GM23338 (cell line): ENCODE measurements at regions not wholly inside any gene's neighbourhood (a gene's known extent, or its start where the extent isn't known, plus 50 kb on each side); places are given as distances from the start of the nearest gene placed in this dataset.

ENCODE experiments used
- ATAC-seq: fragments of 200-7000 bp; cut with Tn5 transposase; 3 replicates; pipeline ENCODE4 v1.9.1; 2020
- DNase-seq: peaks from one replicate; pipeline ENCODE4 v3.0.0-alpha.2; 2015; ENCODE audit warnings: low spot score
- H2AFZ ChIP-seq: fragments of 200-600 bp; sonication (generic); 2 replicates; pipeline ENCODE4 v1.8.0; 2016; ENCODE audit warnings: antibody characterized with exemption, mild to moderate bottlenecking, moderate library complexity
- H3F3A ChIP-seq: fragments of 200-600 bp; sonication (generic); replicated peaks from 2 replicates; pipeline ENCODE4 v1.8.0; 2017; ENCODE audit warnings: antibody characterized with exemption, mixed run types, low read depth
- H3K27ac ChIP-seq: fragments of 200-600 bp; sonication (generic); 2 replicates; pipeline ENCODE4 v1.6.1; 2016; ENCODE audit warnings: low read depth
- H3K27me3 ChIP-seq: fragments of 200-600 bp; sonication (generic); 2 replicates; pipeline ENCODE4 v1.8.0; 2016; ENCODE audit warnings: mild to moderate bottlenecking, mixed run types, moderate library complexity; ENCODE audit not compliant: insufficient read depth
- H3K36me3 ChIP-seq: fragments of 200-600 bp; sonication (generic); 2 replicates; pipeline ENCODE4 v1.8.0; 2016; ENCODE audit warnings: mild to moderate bottlenecking; ENCODE audit not compliant: insufficient read depth
- H3K4me1 ChIP-seq: fragments of 200-600 bp; sonication (generic); 2 replicates; pipeline ENCODE4 v1.8.0; 2016; ENCODE audit warnings: mild to moderate bottlenecking, moderate library complexity; ENCODE audit not compliant: insufficient read depth
- H3K4me2 ChIP-seq: fragments of 200-600 bp; sonication (generic); 2 replicates; pipeline ENCODE4 v1.7.1; 2017; ENCODE audit warnings: mixed run types
- H3K4me3 ChIP-seq: fragments of 200-600 bp; sonication (generic); 2 replicates; pipeline ENCODE4 v1.6.1; 2016; ENCODE audit warnings: mixed run types
- H3K79me2 ChIP-seq: fragments of 200-600 bp; sonication (generic); replicated peaks from 2 replicates; pipeline ENCODE4 v1.8.0; 2017; ENCODE audit warnings: mild to moderate bottlenecking; ENCODE audit not compliant: insufficient read depth
- H3K9me2 ChIP-seq: fragments of 200-600 bp; sonication (generic); 2 replicates; pipeline ENCODE4 v1.8.0; 2017; ENCODE audit not compliant: insufficient read depth
- H4K20me1 ChIP-seq: fragments of 200-600 bp; sonication (generic); replicated peaks from 2 replicates; pipeline ENCODE4 v1.8.0; 2017; ENCODE audit warnings: mild to moderate bottlenecking; ENCODE audit not compliant: insufficient read depth
- H3K27ac Mint-ChIP-seq: 2 replicates; pipeline ENCODE4 v1.8.0; 2020; ENCODE audit warnings: inconsistent platforms, mild to moderate bottlenecking, moderate library complexity, mixed read lengths
- H3K27me3 Mint-ChIP-seq: 3 replicates; pipeline ENCODE4 v1.8.0; 2022; ENCODE audit warnings: low read depth, mild to moderate bottlenecking, moderate library complexity, mixed read lengths, inconsistent platforms; ENCODE audit not compliant: insufficient read depth, poor library complexity
- H3K36me3 Mint-ChIP-seq: 3 replicates; pipeline ENCODE4 v1.8.0; 2021; ENCODE audit warnings: low read depth, mild to moderate bottlenecking, inconsistent platforms, moderate library complexity, mixed read lengths
- H3K4me1 Mint-ChIP-seq: 3 replicates; pipeline ENCODE4 v1.8.0; 2020; ENCODE audit warnings: mild to moderate bottlenecking, inconsistent platforms, mixed read lengths
- H3K4me3 Mint-ChIP-seq: 3 replicates; pipeline ENCODE4 v1.8.0; 2021; ENCODE audit warnings: moderate library complexity, mild to moderate bottlenecking, inconsistent platforms, mixed read lengths
- H3K9me3 Mint-ChIP-seq: 3 replicates; pipeline ENCODE4 v1.8.0; 2020; ENCODE audit warnings: moderate library complexity, mild to moderate bottlenecking, inconsistent platforms, mixed read lengths
- CREB1 ChIP-seq: fragments of 250-450 bp; sonication (Bioruptor Pico); IDR thresholded peaks from 2 replicates; pipeline ENCODE4 v1.5.0; 2020; ENCODE audit warnings: low read depth, mild to moderate bottlenecking, moderate library complexity
- EZH2phosphoT487 ChIP-seq: fragments of 200-600 bp; sonication (generic); IDR thresholded peaks from one replicate; pipeline ENCODE4 v1.8.1; 2018; ENCODE audit warnings: antibody characterized with exemption; ENCODE audit not compliant: unreplicated experiment
- STAT1 ChIP-seq: IDR thresholded peaks from one replicate; pipeline ENCODE4 v1.6.1; 2016; ENCODE audit warnings: antibody characterized with exemption; ENCODE audit not compliant: unreplicated experiment
- ZNF331 ChIP-seq: fragments of 250-450 bp; sonication (Bioruptor Pico); IDR thresholded peaks from 2 replicates; pipeline ENCODE4 v1.5.0; 2020; ENCODE audit warnings: low read depth, mild to moderate bottlenecking, moderate library complexity
- TF ChIP-seq, protein P1 (sequence below): IDR thresholded peaks from one replicate; pipeline ENCODE4 v1.6.1; 2018; ENCODE audit warnings: antibody characterized with exemption; ENCODE audit not compliant: unreplicated experiment
- TF ChIP-seq, protein P2 (sequence below): IDR thresholded peaks from 2 replicates; pipeline ENCODE4 v1.6.1; 2016; ENCODE audit warnings: antibody characterized with exemption
- TF ChIP-seq, protein P3 (sequence below), 2 experiments: fragments of 200-600 bp in 1 of 2; sonication (generic) in 1 of 2; conservative IDR thresholded peaks; 2 replicates each; pipeline versions ENCODE4 v1.5.1 to v1.6.1; 2016 to 2017; ENCODE audit warnings: antibody characterized with exemption in 2 of 2, low read depth in 2 of 2, mild to moderate bottlenecking in 2 of 2, moderate library complexity in 1 of 2

DNA sequence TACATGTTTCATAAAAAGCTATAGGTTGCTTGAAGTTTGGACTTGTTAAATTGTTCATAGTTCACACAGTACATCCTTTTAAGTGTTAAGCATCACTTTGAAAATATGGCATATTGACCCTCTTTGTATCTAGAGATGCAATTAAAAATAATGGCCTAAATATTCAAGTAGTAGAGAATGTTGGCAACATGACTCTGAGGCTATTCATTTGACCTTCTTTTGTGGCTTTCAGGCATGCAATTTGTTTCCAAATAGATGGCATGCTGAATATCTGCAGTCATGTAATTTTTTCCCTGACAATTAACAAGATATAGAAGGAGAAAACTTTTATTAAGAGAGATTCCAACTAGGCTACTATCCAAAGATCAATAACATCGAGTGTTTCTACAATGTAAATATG is 230.5 kb upstream of the ZRANB2 start (continued):
- TF ChIP-seq, protein P1, sequence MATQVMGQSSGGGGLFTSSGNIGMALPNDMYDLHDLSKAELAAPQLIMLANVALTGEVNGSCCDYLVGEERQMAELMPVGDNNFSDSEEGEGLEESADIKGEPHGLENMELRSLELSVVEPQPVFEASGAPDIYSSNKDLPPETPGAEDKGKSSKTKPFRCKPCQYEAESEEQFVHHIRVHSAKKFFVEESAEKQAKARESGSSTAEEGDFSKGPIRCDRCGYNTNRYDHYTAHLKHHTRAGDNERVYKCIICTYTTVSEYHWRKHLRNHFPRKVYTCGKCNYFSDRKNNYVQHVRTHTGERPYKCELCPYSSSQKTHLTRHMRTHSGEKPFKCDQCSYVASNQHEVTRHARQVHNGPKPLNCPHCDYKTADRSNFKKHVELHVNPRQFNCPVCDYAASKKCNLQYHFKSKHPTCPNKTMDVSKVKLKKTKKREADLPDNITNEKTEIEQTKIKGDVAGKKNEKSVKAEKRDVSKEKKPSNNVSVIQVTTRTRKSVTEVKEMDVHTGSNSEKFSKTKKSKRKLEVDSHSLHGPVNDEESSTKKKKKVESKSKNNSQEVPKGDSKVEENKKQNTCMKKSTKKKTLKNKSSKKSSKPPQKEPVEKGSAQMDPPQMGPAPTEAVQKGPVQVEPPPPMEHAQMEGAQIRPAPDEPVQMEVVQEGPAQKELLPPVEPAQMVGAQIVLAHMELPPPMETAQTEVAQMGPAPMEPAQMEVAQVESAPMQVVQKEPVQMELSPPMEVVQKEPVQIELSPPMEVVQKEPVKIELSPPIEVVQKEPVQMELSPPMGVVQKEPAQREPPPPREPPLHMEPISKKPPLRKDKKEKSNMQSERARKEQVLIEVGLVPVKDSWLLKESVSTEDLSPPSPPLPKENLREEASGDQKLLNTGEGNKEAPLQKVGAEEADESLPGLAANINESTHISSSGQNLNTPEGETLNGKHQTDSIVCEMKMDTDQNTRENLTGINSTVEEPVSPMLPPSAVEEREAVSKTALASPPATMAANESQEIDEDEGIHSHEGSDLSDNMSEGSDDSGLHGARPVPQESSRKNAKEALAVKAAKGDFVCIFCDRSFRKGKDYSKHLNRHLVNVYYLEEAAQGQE, result no peak
- TF ChIP-seq ZNF331 (CRISPR knock-in tag) (no peak), STAT1 (no peak)
- TF ChIP-seq, protein P2, sequence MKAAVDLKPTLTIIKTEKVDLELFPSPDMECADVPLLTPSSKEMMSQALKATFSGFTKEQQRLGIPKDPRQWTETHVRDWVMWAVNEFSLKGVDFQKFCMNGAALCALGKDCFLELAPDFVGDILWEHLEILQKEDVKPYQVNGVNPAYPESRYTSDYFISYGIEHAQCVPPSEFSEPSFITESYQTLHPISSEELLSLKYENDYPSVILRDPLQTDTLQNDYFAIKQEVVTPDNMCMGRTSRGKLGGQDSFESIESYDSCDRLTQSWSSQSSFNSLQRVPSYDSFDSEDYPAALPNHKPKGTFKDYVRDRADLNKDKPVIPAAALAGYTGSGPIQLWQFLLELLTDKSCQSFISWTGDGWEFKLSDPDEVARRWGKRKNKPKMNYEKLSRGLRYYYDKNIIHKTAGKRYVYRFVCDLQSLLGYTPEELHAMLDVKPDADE, result no peak

DNA sequence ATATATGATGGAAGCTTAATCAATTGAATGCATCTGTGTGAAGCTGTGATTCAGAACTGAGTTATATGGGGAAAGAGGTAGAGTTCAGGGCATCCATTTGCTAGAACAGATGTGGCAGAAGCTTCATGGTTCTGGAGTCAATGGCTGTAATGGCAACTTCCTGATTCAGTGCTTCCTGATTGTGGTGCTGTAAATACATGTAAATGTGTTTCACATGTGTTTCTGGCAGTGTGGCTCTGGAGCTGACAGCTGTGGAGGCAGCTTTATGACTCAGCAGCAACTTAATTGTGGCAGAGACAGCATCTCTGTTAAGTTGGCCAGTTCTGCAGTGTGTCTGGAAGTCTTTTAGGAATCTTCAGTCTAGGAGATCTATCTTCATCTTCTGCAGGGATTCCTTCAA is 226.6 kb upstream of the ZRANB2 start:
- Mint-ChIP-seq H3K9me3 (no peaks in the 10 kb centered on the region; the same call in 2 of the 3 replicates), H3K36me3 (no peaks in the 10 kb centered on the region), H3K4me3 (no peak overlapping the region), H3K27ac (peak overlapping the region; percentile 72), H3K4me1 (peaks cover 7% of the 10 kb centered on the region; the same call in 2 of the 3 replicates), H3K27me3 (no peaks in the 10 kb centered on the region)
- Histone ChIP-seq H3K4me3 (no peak overlapping the region), H3K4me2 (no peak overlapping the region), H4K20me1 (no peaks in the 10 kb centered on the region), H3K79me2 (no peaks in the 10 kb centered on the region), H3K27ac (no peak overlapping the region), H3K36me3 (no peaks in the 10 kb centered on the region), H3K4me1 (no peaks in the 10 kb centered on the region), H3K27me3 (no peaks in the 10 kb centered on the region), H3F3A (no peaks in the 10 kb centered on the region), H2AFZ (peak overlapping the region; percentile 29; the same call in 1 of the 2 replicates), H3K9me2 (no peaks in the 10 kb centered on the region)
- peak; percentile 14 for DNase-seq
- no peak for ATAC-seq
- TF ChIP-seq, protein P1, result no peak
- TF ChIP-seq, protein P2, result no peak
- no peak for TF ChIP-seq CREB1
- TF ChIP-seq, protein P3, sequence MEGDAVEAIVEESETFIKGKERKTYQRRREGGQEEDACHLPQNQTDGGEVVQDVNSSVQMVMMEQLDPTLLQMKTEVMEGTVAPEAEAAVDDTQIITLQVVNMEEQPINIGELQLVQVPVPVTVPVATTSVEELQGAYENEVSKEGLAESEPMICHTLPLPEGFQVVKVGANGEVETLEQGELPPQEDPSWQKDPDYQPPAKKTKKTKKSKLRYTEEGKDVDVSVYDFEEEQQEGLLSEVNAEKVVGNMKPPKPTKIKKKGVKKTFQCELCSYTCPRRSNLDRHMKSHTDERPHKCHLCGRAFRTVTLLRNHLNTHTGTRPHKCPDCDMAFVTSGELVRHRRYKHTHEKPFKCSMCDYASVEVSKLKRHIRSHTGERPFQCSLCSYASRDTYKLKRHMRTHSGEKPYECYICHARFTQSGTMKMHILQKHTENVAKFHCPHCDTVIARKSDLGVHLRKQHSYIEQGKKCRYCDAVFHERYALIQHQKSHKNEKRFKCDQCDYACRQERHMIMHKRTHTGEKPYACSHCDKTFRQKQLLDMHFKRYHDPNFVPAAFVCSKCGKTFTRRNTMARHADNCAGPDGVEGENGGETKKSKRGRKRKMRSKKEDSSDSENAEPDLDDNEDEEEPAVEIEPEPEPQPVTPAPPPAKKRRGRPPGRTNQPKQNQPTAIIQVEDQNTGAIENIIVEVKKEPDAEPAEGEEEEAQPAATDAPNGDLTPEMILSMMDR (conservative IDR thresholded peaks at IDR 0.05; ENCODE audit: low read depth in 2 of 2), result no peak
- TF ChIP-seq EZH2phosphoT487, result no peak
